ENCODE measurements at regions not wholly inside any gene's neighbourhood (a gene's known extent, or its start where the extent isn't known, plus 50 kb on each side); places are given as distances from the start of the nearest gene placed in this dataset.

DNA sequence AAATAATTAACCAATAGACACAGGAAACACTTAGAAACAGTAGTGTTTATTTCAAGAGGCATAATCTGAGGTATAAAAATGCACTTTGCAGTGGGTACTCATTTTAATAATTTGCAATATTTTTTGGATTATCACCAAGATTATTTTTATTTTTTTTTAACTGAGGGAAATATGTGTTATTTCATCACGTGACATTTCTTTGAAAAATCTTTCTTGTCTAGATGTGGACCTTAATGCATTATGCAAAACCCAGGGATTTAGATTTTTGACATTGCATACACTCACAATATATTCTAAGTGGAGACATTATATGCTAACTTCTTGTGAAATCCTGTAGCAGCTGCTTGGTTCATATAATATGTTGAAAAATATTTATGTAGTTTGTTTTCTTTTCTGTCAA is 260.4 kb upstream of the MEIS2 start:
- Histone ChIP-seq H3K4me1 (no peaks in the 10 kb centered on the region), H3K4me3 (no peak overlapping the region), H3K27me3 (no peaks in the 10 kb centered on the region), H3K36me3 (no peaks in the 10 kb centered on the region), H3K9me3 (no peaks in the 10 kb centered on the region), H3K27ac (replicated peaks in 1 of 4) (no peak overlapping the region)
- WGBS, result 85% methylated on average over 1 of the region's 1 CpG
- no peak for DNase-seq (ENCODE audit: extremely low spot score)
- TF ChIP-seq, protein P1, sequence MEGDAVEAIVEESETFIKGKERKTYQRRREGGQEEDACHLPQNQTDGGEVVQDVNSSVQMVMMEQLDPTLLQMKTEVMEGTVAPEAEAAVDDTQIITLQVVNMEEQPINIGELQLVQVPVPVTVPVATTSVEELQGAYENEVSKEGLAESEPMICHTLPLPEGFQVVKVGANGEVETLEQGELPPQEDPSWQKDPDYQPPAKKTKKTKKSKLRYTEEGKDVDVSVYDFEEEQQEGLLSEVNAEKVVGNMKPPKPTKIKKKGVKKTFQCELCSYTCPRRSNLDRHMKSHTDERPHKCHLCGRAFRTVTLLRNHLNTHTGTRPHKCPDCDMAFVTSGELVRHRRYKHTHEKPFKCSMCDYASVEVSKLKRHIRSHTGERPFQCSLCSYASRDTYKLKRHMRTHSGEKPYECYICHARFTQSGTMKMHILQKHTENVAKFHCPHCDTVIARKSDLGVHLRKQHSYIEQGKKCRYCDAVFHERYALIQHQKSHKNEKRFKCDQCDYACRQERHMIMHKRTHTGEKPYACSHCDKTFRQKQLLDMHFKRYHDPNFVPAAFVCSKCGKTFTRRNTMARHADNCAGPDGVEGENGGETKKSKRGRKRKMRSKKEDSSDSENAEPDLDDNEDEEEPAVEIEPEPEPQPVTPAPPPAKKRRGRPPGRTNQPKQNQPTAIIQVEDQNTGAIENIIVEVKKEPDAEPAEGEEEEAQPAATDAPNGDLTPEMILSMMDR (IDR thresholded peaks at IDR 0.05), result no peak
- TF ChIP-seq EP300 (IDR thresholded peaks at IDR 0.05) (no peak), POLR2A (IDR thresholded peaks at IDR 0.05; ENCODE audit: low read depth) (no peak), POLR2AphosphoS5 (IDR thresholded peaks at IDR 0.05) (no peak)
- intact Hi-C loops (cut with DNase I), result no loop called here

DNA sequence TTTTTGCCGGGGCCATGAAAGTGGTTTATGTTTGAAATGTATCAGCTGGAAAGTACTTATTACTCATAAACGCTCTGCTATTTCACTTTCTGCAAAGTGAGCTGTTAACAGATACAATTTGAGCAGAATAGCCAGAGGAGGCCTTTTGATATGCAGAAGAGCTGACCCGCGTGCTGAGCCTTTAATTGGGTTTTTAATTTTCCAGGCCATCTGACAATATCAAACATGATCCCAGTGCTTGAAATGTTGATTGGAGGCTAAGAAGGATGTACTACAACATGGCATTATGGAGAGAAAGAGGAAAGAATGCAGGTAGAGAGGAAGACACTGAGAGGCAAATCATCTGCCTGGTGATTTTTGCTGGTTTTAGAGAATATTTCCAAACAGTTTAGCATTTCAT is 261.3 kb upstream of the MEIS2 start:
- no peak for DNase-seq (ENCODE audit: extremely low spot score)
- H3K9me3 ChIP-seq, result no peaks in the 10 kb centered on the region
- no peaks in the 10 kb centered on the region for H3K36me3 ChIP-seq
- no peak overlapping the region for H3K4me3 ChIP-seq
- intact Hi-C loops (cut with DNase I), result no loop called here
- no peak overlapping the region for H3K27ac ChIP-seq (replicated peaks in 1 of 4)
- no peaks in the 10 kb centered on the region for H3K4me1 ChIP-seq
- no peaks in the 10 kb centered on the region for H3K27me3 ChIP-seq
- TF ChIP-seq, protein P1 (IDR thresholded peaks at IDR 0.05), result no peak
- TF ChIP-seq POLR2AphosphoS5 (IDR thresholded peaks at IDR 0.05) (no peak), POLR2A (IDR thresholded peaks at IDR 0.05; ENCODE audit: low read depth) (no peak), EP300 (IDR thresholded peaks at IDR 0.05) (no peak)
- 62% methylated on average over 4 of the region's 4 CpGs for WGBS

DNA sequence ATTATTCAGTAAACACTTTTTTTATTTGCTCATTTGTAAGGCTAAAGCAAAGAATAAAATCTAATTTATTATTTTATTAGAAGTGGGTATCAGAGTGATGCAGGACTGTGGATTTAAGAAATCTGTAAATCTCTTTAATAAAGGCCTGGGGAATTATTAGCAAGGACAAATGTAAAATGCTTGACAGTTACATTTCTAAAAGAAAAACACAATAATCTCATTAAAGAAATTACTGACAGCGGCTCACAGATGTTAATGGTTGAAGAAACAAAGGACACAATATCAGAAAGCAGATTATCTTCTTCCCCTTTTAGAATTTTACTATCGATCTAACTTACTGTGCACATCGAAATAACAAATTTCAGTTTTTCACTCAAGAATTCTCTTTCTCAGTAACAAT is 262.1 kb upstream of the MEIS2 start:
- no peaks in the 10 kb centered on the region for H3K9me3 ChIP-seq
- no peak for DNase-seq (ENCODE audit: extremely low spot score)
- no peak overlapping the region for H3K27ac ChIP-seq (replicated peaks in 1 of 4)
- no peaks in the 10 kb centered on the region for H3K27me3 ChIP-seq
- no peak for TF ChIP-seq EP300 (IDR thresholded peaks at IDR 0.05)
- TF ChIP-seq POLR2A (IDR thresholded peaks at IDR 0.05; ENCODE audit: low read depth), result no peak
- no peak for TF ChIP-seq POLR2AphosphoS5 (IDR thresholded peaks at IDR 0.05)
- TF ChIP-seq, protein P1 (IDR thresholded peaks at IDR 0.05), result no peak
- intact Hi-C loops (cut with DNase I), result no loop called here
- H3K4me1 ChIP-seq, result no peaks in the 10 kb centered on the region
- 91% methylated on average over 3 of the region's 3 CpGs for WGBS
- H3K36me3 ChIP-seq, result no peaks in the 10 kb centered on the region
- H3K4me3 ChIP-seq, result no peak overlapping the region

DNA sequence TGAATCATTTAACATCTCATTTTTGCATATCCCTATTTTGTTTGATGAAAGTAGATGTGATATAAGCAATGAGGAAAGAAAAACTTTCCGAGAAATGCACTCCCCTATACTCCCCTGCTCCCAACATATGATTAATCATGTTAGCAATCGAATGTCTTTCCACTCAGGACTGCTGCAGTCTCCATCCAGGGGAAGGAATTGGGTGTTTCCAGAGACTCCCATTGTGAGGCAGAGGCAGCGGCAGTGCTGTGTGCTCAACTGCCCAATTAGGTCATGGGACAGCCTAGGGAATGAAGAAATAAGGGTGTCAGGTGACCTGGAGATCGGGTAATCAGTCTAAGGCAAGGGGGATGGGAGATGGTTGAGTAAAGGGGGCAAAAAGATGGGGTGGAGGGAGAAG is 268.6 kb upstream of the MEIS2 start:
- intact Hi-C loops (cut with DNase I), result no loop called here
- Histone ChIP-seq H3K4me3 (no peak overlapping the region), H3K4me1 (no peaks in the 10 kb centered on the region), H3K36me3 (no peaks in the 10 kb centered on the region), H3K27ac (replicated peaks in 1 of 4) (no peak overlapping the region), H3K9me3 (no peaks in the 10 kb centered on the region), H3K27me3 (no peaks in the 10 kb centered on the region)
- no peak for DNase-seq (ENCODE audit: extremely low spot score)
- WGBS, result 81% methylated on average over 4 of the region's 4 CpGs
- TF ChIP-seq POLR2A (IDR thresholded peaks at IDR 0.05; ENCODE audit: low read depth) (no peak), POLR2AphosphoS5 (IDR thresholded peaks at IDR 0.05) (no peak), EP300 (IDR thresholded peaks at IDR 0.05) (no peak)
- TF ChIP-seq, protein P1 (IDR thresholded peaks at IDR 0.05), result no peak

DNA sequence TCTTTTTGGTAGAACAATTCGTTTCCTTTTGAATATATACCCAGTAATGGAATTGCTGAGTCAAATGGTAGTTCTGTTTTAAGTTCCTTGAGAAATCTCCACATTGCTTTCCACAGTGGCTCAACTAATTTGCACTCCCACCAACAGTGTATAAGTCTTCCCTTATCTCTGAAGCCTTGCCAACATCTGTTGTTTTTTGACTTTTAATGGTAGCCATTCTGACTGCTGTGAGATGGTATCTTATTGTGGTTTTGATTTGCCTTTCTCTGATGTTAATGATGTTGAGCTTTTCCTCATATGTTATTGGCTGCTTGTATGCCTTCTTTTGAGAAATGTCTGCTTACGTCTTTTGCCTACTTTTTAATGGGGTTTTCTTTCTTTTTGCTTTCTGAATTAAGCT is 270.6 kb upstream of the MEIS2 start:
- no peak overlapping the region for H3K4me3 ChIP-seq
- TF ChIP-seq, protein P1 (IDR thresholded peaks at IDR 0.05), result no peak
- no peak for TF ChIP-seq POLR2AphosphoS5 (IDR thresholded peaks at IDR 0.05)
- no peak for TF ChIP-seq POLR2A (IDR thresholded peaks at IDR 0.05; ENCODE audit: low read depth)
- no peak for TF ChIP-seq EP300 (IDR thresholded peaks at IDR 0.05)
- intact Hi-C loops (cut with DNase I), result no loop called here
- 58% methylated on average over 2 of the region's 2 CpGs for WGBS
- H3K27ac ChIP-seq (replicated peaks in 1 of 4), result no peak overlapping the region
- no peaks in the 10 kb centered on the region for H3K9me3 ChIP-seq
- no peaks in the 10 kb centered on the region for H3K36me3 ChIP-seq
- no peaks in the 10 kb centered on the region for H3K4me1 ChIP-seq
- no peak for DNase-seq (ENCODE audit: extremely low spot score)
- no peaks in the 10 kb centered on the region for H3K27me3 ChIP-seq
